NT2/D1 (cell line): ENCODE measurements at regions not wholly inside any gene's neighbourhood (a gene's known extent, or its start where the extent isn't known, plus 50 kb on each side); places are given as distances from the start of the nearest gene placed in this dataset.

Experiments used
- YY1 ChIP-seq: IDR thresholded peaks from 2 replicates; pipeline ENCODE4 v1.6.1; 2011; ENCODE audit not compliant: insufficient read length, insufficient read depth
- ZNF274 ChIP-seq: IDR thresholded peaks from 2 replicates; pipeline ENCODE4 v1.6.1; 2011; ENCODE audit warnings: mild to moderate bottlenecking, low read depth, low read length

DNA sequence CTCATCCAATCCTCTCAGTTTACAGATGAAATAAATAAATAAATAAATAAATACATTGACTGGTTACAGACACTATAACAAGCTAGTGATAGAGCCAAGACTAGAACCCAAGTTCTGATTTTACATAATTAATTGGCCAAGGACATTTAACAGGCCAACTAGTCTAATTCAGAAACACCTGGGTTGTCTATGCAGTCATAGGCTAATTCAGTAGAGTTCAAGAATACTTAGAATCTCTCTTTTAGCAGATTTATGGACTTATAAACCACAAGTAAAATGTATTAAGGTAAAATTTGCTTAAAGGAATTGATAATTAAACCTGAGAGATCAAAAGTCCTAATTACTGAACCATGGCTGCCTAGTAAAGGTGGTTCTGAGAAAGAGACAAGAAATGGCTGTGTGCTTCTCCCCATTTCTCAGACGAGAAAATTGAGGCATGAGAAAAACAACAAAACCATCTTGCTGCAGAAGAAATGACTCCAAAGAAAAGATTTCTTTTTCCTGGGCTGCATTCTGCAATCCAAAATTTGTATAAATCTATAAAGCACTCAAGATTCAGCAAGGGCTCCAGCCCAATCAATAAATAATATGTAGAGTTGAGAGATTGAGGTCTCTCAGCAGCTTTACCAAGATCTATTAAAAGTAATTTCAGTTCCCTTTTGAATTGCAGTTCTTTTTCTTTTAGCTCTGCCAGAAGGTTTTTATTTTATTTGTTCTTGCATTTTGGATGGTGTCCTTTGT lies 98.3 kb downstream of the DUSP10 start:
- TF ChIP-seq YY1 (no peak), ZNF274 (no peak)
